ENCODE measurements at regions not wholly inside any gene's neighbourhood (a gene's known extent, or its start where the extent isn't known, plus 50 kb on each side); places are given as distances from the start of the nearest gene placed in this dataset.
"Not testable (repeated sequence)": the region's sequence is repeated elsewhere in the genome, so short reads cannot be mapped to it uniquely, and the experiment has no call there.

DNA sequence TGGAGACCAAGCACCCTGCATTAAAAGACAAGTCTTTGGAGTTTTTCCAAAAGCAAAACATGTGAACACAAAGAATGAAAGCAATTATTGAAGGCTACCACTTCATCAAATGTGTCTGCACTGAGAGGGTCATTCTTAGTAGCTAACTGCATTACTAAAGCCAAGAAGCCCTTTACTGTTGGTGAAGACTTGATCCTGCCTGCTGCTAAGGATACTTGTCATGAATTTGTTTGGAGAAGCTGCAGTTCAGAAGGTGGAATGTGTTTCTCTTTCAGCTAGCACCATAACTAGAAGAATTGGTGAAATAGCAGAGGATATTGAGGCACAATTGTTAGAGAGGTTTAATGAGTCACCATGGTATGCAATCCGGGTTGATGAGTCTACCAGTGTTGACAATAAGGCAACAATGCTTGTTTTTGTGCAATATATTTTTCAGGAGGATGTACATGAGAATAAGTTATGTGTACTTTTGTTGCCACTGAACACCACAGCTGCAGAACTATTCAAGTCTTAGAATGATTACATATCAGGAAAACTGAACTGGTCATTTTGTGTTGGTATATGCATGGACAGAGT, 457.3 kb upstream of the ISX start:
- DNase-seq, result no peak

DNA sequence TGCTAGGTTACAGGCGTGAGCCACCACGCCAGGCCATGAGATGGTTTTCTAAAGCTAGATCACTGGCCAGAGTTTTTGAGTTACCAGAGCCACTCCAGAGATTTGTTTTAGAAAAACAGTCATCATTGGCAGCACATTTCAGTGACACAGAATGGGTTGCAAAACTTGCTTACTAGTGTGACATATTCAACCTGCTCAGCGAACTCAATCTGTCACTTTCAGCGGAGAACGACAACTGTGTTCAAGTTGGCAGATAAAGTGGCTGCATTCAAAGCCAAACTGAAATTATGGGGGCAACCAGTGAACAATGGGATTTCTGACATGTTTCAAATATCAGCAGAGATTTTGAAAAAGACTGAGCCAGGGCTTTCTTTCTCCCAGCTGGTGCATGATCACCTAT, 456.3 kb upstream of the ISX start:
- DNase-seq, result no peak

- DNase-seq, result no peak
Measured at GRCh38 chr22:34620161-34620560, 445.8 kb upstream of the ISX start.

DNA sequence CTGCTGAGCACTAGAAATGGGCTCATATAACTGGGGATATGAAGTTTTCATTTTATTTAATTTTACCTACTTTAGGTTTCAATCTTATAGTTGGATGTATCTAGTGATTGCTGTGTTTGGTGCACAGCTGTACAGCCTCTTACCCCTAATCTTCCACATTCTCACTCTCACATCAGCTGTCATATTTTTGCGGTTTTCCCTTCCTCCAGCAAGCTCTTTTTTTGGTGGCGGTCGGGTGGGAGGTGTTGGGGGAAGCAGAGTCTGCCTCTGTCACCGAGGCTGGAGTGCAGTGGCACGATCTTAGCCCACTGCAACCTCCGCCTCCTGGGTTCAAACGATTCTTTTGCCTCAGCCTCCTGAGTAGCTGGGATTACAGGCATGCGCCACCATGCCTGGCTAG, 445.1 kb upstream of the ISX start:
- DNase-seq, result no peak

GRCh38 chr22:34622602-34623001, 443.4 kb upstream of the ISX start:
- no peak for DNase-seq

DNA sequence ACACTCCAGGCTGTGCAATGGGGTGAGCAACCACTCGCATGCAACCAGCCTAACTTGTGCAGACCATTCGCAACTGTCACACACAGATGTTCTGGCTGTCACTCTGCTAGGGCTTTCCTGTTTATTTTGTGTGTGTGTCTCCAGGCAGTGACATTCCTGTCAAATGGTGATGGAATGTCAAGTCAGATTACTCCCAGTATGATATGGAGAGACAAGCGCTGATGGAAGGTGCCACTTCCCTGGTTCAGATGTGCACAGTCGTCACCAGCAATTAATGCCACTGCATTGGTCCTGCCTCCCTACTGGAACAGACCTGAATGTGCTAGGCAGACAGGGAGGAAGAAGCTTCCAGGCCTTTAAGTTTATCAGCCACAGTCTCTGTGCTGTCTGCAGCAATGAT, 442.4 kb upstream of the ISX start:
- DNase-seq, result no peak

DNA sequence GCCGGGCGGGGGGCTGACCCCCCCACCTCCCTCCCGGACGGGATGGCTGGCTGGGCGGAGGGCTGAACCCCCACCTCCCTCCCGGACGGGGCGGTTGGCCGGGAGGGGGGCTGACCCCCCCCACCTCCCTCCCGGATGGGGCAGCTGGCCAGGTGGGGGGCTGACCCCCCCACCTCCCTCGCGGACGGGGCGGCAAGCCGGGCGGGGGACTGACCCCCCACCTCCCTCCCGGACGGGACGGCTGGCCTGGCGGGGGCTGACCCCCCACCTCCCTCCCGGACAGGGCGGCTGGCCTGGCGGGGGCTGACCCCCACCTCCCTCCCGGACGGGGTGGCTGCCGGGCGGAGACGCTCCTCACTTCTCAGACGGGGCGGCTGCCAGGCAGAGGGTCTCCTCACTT, 440.1 kb upstream of the ISX start:
- not testable (repeated sequence) for DNase-seq

- DNase-seq, result no peak
Measured at GRCh38 chr22:34638128-34638527, 427.8 kb upstream of the ISX start.

DNA sequence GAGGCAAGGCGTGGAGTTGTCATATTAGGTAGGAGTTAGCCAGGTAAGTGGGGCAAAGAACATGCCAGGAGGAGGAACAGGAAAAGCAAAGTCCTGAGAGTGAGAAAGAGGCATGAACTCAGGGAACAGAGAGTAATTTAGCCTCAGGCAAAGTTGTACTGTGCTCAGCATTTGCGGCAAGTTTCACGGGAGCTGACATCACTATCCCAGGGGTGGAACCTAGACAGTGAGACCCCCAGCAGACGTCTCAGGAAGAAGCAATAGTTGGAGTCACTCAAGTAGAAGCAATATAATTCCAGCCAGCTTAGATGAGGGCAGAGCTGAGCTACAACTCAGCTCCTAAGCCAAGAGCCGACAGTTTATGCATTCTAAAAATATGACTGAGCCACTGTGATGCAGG, 426.0 kb upstream of the ISX start:
- DNase-seq, result no peak

- DNase-seq, result no peak
Measured at GRCh38 chr22:34645375-34645774, 420.6 kb upstream of the ISX start.

- no peak for DNase-seq
Measured at GRCh38 chr22:34669001-34669400, 397.0 kb upstream of the ISX start.

DNA sequence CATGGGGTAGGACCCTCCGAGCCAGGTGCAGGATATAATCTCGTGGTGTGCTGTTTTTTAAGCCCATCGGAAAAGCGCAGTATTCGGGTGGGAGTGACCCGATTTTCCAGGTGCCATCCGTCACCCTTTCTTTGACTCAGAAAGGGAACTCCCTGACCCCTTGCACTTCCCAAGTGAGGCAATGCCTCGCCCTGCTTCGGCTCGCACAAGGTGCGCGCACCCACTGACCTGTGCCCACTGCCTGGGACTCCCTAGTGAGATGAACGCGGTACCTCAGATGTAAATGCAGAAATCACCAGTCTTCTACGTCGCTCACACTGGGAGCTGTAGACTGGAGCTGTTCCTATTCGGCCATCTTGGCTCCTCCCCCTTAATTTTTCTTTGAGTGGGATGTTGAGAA, 382.9 kb upstream of the ISX start:
- DNase-seq, result not testable (repeated sequence)

DNA sequence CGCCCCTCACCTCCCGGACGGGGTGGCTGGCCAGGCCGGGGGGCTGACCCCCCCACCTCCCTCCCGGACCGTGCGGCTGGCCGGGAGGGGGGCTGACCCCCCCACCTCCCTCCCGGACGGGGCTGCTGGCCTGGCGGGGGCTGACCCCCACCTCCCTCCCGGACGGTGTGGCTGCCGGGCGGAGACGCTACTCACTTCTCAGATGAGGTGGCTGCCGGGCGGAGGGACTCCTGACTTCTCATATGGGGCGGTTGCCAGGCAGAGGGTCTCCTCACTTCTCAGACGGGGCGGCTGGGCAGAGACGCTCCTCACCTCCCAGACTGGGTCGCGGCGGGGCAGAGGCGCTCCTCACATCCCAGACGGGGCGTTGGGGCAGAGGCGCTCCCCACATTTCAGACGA, 381.7 kb upstream of the ISX start:
- not testable (repeated sequence) for DNase-seq

DNA sequence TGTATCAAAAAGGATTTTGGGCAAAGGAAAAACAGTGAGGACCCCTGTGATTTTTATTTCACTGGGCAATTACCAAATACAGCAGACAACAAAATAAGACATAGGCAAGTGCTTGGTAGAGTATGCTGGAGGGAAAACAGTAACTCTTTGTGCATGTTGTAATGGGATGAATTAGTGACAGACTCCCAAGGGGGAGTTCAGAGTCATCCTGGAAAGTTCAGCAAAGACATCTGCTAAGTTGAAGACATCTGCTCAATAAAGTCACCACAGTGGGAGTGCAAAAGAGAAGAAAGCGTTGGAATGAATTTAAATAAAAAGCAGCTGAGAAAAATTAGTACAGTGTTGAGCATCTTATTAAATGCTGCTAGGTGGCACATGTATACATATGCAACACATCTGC, 378.8 kb upstream of the ISX start:
- no peak for DNase-seq

- no peak for DNase-seq
Measured at GRCh38 chr22:34688825-34689224, 377.1 kb upstream of the ISX start.

GRCh38 chr22:34696557-34696956, 369.4 kb upstream of the ISX start:
- DNase-seq, result no peak

- no peak for DNase-seq
Measured at GRCh38 chr22:34702279-34702678, 363.7 kb upstream of the ISX start.

GRCh38 chr22:34709641-34710040, 356.3 kb upstream of the ISX start:
- no peak for DNase-seq

DNA sequence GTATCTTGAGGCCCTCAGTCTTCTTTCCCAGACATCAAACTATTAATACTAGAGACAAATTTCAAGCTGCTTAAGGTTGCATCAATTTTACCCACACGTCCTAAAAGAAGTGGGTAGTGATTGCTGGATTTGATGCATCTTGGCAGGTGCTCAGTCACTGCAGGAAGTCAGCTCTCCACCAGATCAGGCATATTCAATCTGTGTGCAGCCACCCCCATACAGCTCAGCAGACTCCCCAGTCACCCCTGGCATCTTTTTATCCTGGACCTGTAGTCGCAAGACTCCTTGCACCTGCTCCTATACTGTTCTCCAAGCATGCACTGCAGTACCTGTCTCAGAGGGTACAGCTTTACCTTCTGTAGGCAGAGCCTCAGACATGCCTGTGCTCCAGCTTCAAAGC, 343.1 kb upstream of the ISX start:
- no peak for DNase-seq

DNA sequence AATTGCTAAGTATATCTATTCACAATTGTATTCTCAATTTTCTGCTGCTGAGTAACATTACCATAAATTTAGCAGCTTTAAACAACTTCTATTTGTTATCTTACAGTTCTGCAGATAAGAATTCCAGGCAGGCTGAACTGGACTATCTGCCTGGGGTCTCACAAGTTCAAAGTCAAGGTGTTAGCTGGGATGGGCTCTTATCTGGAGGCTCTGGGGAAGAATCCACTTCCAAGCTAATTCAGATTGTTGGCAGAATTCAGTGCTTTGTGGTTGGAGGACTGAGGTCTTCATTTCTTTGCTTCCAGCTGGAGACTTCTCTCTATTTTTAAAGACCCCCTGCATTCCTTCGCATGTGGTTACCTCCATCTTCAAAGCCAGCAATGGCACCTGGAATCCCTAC, 329.9 kb upstream of the ISX start:
- DNase-seq, result no peak

DNA sequence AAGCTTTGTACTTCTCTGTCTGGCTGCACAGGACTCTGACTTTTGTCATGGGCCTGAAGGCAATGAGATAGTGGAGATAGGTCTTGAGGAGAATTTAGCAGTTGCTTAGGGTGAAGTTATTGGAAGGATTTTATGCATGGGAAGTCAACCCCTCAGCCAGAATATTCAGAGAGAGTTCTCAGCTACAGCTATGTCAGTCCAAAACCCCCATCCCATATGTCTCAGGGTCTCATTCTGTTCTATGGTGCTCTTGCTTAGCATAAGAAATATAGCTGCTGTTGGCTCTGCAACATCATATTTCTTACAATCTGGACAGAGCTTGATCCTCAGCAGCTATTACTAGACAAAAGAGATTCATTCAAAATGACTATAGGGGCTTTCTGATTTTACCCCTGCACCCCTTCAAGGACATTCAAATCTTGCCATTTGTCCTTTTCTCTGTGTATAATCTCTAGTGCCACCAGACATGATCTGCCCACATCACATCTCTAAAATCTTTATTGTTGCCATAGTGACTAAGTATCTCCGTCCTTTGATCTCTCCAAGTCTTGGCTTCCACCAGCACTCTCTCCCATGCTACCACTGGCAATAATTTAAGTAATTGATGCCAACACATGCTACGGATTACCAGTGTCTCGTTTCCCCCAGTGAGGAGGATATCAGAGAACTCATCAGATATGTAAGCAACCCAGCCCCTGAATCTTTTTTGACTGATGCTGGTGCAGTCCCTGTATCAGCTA, 327.1 kb upstream of the ISX start:
- no peak for DNase-seq

GRCh38 chr22:34743110-34743751, 322.7 kb upstream of the ISX start:
- no peak for DNase-seq

- DNase-seq, result no peak
Measured at GRCh38 chr22:34760276-34761008, 305.5 kb upstream of the ISX start.

GRCh38 chr22:34761111-34761510, 304.8 kb upstream of the ISX start:
- DNase-seq, result no peak

All from activated CD4-positive, CD25-positive, alpha-beta regulatory T cell (primary cell).